Muscle of leg (tissue), 3 donors: ENCODE measurements at regions not wholly inside any gene's neighbourhood (a gene's known extent, or its start where the extent isn't known, plus 50 kb on each side); places are given as distances from the start of the nearest gene placed in this dataset.

Source experiments
- DNase-seq: peaks from one replicate; pipeline ENCODE4 v3.0.0; 2013
- H3K27ac ChIP-seq: one replicate; pipeline ENCODE4 v1.5.1; 2013; ENCODE audit warnings: mild to moderate bottlenecking, low read length, control low read depth
- H3K27me3 ChIP-seq: one replicate; pipeline ENCODE4 v1.6.1; 2013; ENCODE audit warnings: low read length; ENCODE audit not compliant: control insufficient read depth, insufficient read depth
- H3K36me3 ChIP-seq: one replicate; pipeline ENCODE4 v1.6.1; 2013; ENCODE audit warnings: low read length; ENCODE audit not compliant: control insufficient read depth, insufficient read depth
- H3K4me1 ChIP-seq: one replicate; pipeline ENCODE4 v1.6.1; 2013; ENCODE audit warnings: low read length; ENCODE audit not compliant: control insufficient read depth, insufficient read depth
- H3K4me3 ChIP-seq: one replicate; pipeline ENCODE4 v1.5.1; 2013; ENCODE audit warnings: low read length, control low read depth
- H3K9me3 ChIP-seq: replicated peaks from 2 replicates; pipeline ENCODE4 v1.6.1; 2013; ENCODE audit warnings: low read depth, low read length; ENCODE audit not compliant: control insufficient read depth
- WGBS: methylation state at CpG from one replicate; pipeline ENCODE4 v1.1.5; 2013; ENCODE audit warnings: missing lambda C conversion rate; ENCODE audit not compliant: insufficient coverage; 5-methylcytosine and 5-hydroxymethylcytosine counted together

DNA sequence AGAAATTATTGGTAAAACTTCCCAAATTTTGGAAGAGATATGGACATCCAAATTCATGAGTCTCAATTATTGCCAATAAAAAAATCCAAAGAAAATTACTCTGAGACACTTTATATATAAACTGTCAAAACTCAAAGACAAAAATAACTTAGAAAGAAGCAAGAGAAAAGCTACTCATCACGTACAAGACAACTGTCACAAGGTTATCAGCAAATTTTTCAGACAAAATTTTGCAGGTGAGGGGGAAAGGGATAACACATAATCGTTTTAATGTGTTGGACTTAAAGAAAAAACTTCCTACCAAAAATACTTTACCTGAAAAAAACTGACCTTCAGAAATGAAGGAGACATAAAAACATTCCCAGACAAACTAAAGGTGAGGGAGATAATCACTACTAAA is 272.5 kb downstream of the THBS2 start:
- DNase-seq: no peak
- Histone ChIP-seq H3K36me3 (no peaks in the 10 kb centered on the region), H3K9me3 (peaks cover 11% of the 10 kb centered on the region), H3K4me1 (no peaks in the 10 kb centered on the region), H3K27ac (no peak overlapping the region), H3K27me3 (no peaks in the 10 kb centered on the region), H3K4me3 (no peak overlapping the region)
- no CpG with 5 or more reads among the region's 2 CpGs for WGBS

DNA sequence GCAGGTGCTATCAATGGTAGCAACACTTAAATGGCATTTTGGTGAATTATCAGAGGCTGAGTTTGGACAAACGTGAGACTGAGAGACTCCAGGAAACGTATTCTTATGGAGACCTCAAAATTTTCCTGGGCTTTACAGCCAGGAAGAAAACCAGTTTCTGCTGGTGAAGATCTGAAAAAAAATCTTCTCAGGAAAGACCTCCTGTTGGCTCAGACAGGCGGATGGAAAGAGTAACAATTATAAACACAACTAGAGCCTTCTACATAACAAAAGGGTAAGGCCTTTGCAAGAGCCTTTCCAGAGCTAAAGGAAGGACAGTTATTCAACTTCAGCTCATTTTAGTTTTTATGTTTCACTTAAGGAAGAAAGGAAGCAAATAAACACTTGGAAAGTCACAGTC is 274.4 kb downstream of the THBS2 start:
- Histone ChIP-seq H3K9me3 (peaks cover 11% of the 10 kb centered on the region), H3K4me3 (no peak overlapping the region), H3K4me1 (no peaks in the 10 kb centered on the region), H3K27ac (no peak overlapping the region), H3K36me3 (no peaks in the 10 kb centered on the region), H3K27me3 (no peaks in the 10 kb centered on the region)
- WGBS: 57% methylated on average over 2 of the region's 3 CpGs
- DNase-seq: no peak

DNA sequence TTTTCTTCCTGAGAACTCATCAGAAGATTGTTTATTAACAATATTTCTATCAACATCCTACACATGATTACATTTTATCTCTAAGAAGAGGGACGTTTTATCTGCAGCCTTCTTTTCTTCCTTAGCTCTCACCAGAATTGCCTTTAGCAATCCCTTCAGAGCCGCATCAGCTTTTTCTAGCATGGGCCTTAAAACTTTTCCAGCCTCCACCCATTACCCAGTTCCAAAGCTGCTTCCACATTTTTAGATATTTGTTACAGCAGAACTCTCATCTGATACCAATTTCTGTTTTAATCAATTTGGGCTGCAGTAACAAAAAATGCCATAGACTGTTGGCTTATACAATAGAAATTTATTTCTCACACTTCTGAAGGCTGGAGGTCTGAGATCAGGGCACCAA is 281.5 kb downstream of the THBS2 start:
- no peak for DNase-seq
- Histone ChIP-seq H3K27me3 (no peaks in the 10 kb centered on the region), H3K4me1 (peaks cover 15% of the 10 kb centered on the region), H3K27ac (no peak overlapping the region), H3K9me3 (no peaks in the 10 kb centered on the region), H3K36me3 (no peaks in the 10 kb centered on the region), H3K4me3 (no peak overlapping the region)
- 67% methylated on average over 2 of the region's 2 CpGs for WGBS

DNA sequence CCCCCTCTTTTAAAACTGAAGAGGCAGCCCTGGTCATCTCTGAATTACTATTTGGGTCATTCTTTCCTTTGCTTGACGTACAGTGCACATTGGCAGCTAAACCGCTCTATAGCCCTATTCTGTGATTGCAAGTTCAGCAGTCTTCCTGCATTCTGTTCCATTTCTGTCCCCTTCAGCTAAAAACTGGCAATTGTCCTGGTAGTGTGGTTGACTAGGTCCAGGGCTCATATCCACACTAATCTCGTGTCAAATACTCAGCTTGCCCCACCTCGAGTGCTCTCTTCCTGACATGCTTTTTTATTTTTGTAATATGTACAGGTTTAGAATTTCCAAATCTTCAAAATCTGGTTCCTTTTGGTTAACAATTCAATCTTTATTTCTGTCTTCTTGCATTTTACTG is 282.1 kb downstream of the THBS2 start:
- H3K27ac ChIP-seq: no peak overlapping the region
- WGBS: no CpG with 5 or more reads among the region's 4 CpGs
- H3K4me1 ChIP-seq: peaks cover 16% of the 10 kb centered on the region
- no peaks in the 10 kb centered on the region for H3K9me3 ChIP-seq
- H3K27me3 ChIP-seq: no peaks in the 10 kb centered on the region
- no peaks in the 10 kb centered on the region for H3K36me3 ChIP-seq
- DNase-seq: no peak
- no peak overlapping the region for H3K4me3 ChIP-seq

DNA sequence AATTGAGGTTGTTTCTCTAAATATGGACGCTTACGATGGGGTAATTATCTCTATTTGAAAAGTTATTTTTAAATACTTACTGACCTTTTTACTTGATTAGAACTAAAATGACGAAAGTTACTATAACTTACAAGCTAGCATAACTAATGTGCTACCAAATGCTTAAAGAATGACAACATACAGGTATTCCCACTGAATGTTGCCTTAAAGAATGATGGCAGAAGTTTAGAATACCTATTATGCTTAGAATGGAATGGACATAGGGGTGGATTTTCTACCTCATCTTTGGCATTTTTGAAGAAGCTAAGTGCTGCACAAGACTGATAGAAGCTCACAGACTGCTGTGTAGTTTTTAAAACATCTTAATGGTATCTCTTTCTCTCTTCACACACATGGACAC is 284.8 kb downstream of the THBS2 start:
- Histone ChIP-seq H3K36me3 (no peaks in the 10 kb centered on the region), H3K27me3 (no peaks in the 10 kb centered on the region), H3K4me1 (peaks cover 26% of the 10 kb centered on the region), H3K27ac (peak overlapping the region; percentile 87), H3K9me3 (no peaks in the 10 kb centered on the region), H3K4me3 (no peak overlapping the region)
- whole genome bisulfite sequencing: no CpG with 5 or more reads among the region's 3 CpGs
- DNase-seq: no peak

DNA sequence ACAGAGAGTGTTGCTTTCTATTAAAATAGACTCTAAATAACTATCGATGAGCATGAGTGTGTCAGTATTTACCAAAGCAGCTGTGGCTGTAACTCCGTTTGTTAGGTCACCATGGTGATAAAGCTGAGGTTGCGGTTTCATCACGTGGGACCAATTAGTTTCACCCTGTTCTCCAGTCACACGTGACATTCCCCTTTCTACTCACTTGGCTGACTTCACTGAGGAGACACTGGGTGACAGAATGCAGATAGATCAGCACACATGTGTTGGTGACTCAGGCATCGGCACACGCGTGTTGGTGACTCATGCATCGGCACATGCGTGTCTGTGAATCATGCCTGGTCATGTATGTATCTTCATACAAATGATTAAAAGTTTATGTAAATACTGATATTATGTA is 285.4 kb downstream of the THBS2 start:
- peaks cover 29% of the 10 kb centered on the region for H3K4me1 ChIP-seq
- no peaks in the 10 kb centered on the region for H3K27me3 ChIP-seq
- DNase-seq: peak; percentile 97
- no peaks in the 10 kb centered on the region for H3K36me3 ChIP-seq
- no peak overlapping the region for H3K4me3 ChIP-seq
- no peaks in the 10 kb centered on the region for H3K9me3 ChIP-seq
- 45% methylated on average over 2 of the region's 10 CpGs for WGBS
- peak overlapping the region; percentile 87 for H3K27ac ChIP-seq

DNA sequence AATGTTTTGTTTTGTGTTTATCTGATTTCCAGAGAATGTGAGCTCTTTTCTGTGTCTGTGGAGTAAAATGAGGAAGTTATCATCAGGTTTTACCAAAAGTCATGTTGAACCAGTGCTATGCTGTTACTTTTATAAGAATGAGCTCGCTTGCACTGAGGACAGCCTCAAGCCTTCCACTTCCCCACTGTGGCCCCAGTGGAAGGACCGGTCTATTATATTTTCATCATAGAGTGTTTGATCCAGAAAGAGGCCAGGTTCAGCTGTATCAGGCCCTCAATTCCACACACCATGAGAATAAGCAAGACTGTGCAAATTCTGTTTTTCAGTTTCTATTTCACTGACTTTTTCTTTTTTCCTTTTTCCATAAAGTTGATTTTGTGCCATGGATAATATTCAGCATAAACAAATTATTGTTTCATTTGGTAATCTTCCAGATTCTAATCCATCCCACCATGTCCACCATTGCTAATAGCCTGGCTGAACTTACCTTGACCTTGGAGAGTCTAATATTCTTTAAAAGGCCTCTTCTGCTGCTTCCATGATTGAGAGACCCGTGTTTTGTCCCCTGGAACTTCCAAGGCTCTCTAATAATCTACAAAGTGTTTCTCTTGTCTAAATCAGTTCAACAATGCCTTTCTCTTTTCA is 286.2 kb downstream of the THBS2 start:
- peaks cover 33% of the 10 kb centered on the region for H3K4me1 ChIP-seq
- H3K27me3 ChIP-seq: no peaks in the 10 kb centered on the region
- peak overlapping the region; percentile 87 for H3K27ac ChIP-seq
- H3K9me3 ChIP-seq: no peaks in the 10 kb centered on the region
- 0% methylated on average over 1 of the region's 3 CpGs for WGBS
- H3K36me3 ChIP-seq: no peaks in the 10 kb centered on the region
- no peak overlapping the region for H3K4me3 ChIP-seq
- DNase-seq: peak; percentile 96

DNA sequence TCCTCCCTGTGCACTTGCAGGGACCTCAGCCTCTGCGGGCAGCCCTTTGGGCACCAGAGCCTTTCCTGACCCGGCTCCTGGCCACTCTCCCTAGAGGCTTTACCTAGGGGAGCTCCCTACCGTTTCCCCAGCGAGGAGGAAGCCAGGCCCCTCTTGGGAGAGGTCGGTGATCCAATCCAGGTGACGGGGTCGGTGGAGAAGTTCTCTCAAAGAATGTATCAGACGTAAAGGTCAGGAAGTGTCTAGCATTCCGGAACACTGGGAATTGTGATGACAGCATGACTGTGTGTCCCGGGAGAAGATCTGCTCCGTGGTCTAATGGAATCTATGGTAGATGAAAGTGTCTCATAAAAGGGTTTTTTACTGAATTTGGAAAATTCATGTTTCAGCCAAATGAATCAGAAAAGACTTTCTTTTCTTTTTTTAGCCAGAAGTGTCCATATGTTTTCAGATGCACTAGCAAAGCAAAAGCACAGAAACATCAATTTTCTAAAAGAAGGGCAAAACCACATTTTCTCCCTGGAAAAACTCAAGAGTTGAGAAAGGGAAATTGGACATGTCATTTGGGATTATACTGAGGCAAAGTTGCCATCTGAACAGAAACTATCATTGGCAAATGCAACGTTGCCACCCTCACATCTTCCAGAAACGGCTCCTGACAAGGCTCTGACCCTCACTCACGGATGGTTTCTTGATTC is 289.4 kb downstream of the THBS2 start:
- Histone ChIP-seq H3K36me3 (no peaks in the 10 kb centered on the region), H3K27me3 (no peaks in the 10 kb centered on the region), H3K27ac (peak overlapping the region; percentile 15), H3K9me3 (no peaks in the 10 kb centered on the region), H3K4me3 (no peak overlapping the region), H3K4me1 (peaks cover 36% of the 10 kb centered on the region)
- peak; percentile 72 for DNase-seq
- 38% methylated on average over 11 of the region's 14 CpGs for WGBS

DNA sequence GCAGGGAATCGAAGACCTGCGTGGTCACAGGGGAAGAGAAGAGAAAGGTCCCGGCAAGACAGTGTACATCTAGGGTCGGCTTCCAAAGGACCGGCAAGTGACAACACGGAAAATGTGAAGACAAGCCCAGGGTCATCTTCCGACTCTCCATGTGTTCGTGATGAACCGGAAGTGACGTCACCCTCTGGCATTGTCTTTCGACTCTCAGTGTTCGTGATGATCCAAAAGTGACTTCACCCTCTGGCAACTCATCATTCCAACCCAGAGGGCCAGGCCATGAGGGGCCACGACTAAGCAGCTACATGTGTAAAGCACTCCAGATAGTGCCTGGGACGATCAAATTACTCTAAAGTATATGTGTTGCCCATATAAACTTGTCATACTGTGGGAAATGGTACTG is 290.8 kb downstream of the THBS2 start:
- H3K27me3 ChIP-seq: no peaks in the 10 kb centered on the region
- H3K9me3 ChIP-seq: no peaks in the 10 kb centered on the region
- peak; percentile 87 for DNase-seq
- 47% methylated on average over 11 of the region's 14 CpGs for WGBS
- peaks cover 34% of the 10 kb centered on the region for H3K4me1 ChIP-seq
- no peak overlapping the region for H3K27ac ChIP-seq
- no peak overlapping the region for H3K4me3 ChIP-seq
- no peaks in the 10 kb centered on the region for H3K36me3 ChIP-seq

DNA sequence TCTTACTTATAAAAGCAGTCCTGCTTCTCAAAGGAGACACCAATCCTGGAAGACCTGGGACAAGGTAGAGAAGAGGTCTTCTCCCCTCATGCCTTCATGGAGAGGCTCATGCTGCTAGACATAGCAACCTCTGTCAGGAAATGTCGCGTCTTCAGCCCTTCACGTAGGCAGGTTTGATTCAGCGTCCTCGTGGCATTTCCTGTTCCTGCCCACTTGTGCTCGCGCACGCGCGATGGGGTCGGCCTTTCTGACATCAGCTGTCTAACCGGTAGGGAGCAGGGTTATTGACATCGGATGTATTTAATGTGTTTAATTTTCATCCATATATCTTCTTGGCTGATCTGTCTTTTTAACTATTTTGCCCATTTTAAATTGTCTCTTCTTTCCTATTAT is 292.4 kb downstream of the THBS2 start:
- Histone ChIP-seq H3K9me3 (no peaks in the 10 kb centered on the region), H3K27ac (peak overlapping the region; percentile 61), H3K4me1 (peaks cover 27% of the 10 kb centered on the region), H3K36me3 (no peaks in the 10 kb centered on the region), H3K27me3 (no peaks in the 10 kb centered on the region), H3K4me3 (no peak overlapping the region)
- 57% methylated on average over 3 of the region's 13 CpGs for WGBS
- DNase-seq: no peak
